GM12878 (cell line): ENCODE measurements at regions not wholly inside any gene's neighbourhood (a gene's known extent, or its start where the extent isn't known, plus 50 kb on each side); places are given as distances from the start of the nearest gene placed in this dataset.

Source experiments
- ATAC-seq: fragments of 200-7000 bp; cut with Tn5 transposase; 3 replicates; pipeline ENCODE4 v1.9.1; 2020; ENCODE audit warnings: mild to moderate bottlenecking, moderate library complexity
- BruUV-seq: library from RNA; stranded (reverse); fragments of 400-500 nt; replicated peaks from 2 replicates; lab custom pipeline; 2021; lab: Mats Ljungman, UMichigan
- CTCF ChIA-PET: fragments of 300-600 bp; sonication (Branson Sonifier 250); formaldehyde crosslinking; extraction: SDS; loops from one replicate; lab custom pipeline; 2021; ENCODE audit warnings: inconsistent platforms; lab: Yijun Ruan, JAX
- POLR2A ChIA-PET: fragments of 350-600 bp; formaldehyde crosslinking; extraction: SDS; loops from one replicate; lab custom pipeline; 2021; ENCODE audit warnings: inconsistent platforms; lab: Charles Lee
- RAD21 ChIA-PET: fragments of 300-600 bp; sonication (Branson Sonifier 250); formaldehyde crosslinking; loops from one replicate; lab custom pipeline; 2023; ENCODE audit warnings: antibody characterized with exemption; ENCODE audit not compliant: unreplicated experiment; lab: Charles Lee
- SMC1A ChIA-PET: fragments of 300-600 bp; sonication (Branson Sonifier 250); formaldehyde crosslinking; loops from one replicate; lab custom pipeline; 2023; ENCODE audit not compliant: unreplicated experiment, uncharacterized antibody; lab: Charles Lee
- DNase-seq: peaks from one replicate; pipeline ENCODE4 v3.0.0-alpha.2; 2011; ENCODE audit warnings: low read depth, low spot score
- FAIRE-seq: peaks from 3 replicates; lab custom pipeline; 2011; peaks lifted over from hg19 to GRCh38; lab: Jason Lieb, UNC
- H2AFZ ChIP-seq: 2 replicates; pipeline ENCODE4 v1.6.0; 2011; ENCODE audit warnings: low read depth, low read length, control low read depth; ENCODE audit not compliant: control insufficient read depth
- H3K27ac ChIP-seq: 2 replicates; pipeline ENCODE4 v1.5.1; 2011; ENCODE audit warnings: control low read depth; ENCODE audit not compliant: control insufficient read depth, insufficient read depth
- H3K27me3 ChIP-seq, 2 experiments: replicated peaks in 1 of 2; 2 replicates each; pipeline versions ENCODE4 v1.6.0 to v1.6.1; 2011; ENCODE audit warnings: low read length in 1 of 2; ENCODE audit not compliant: control insufficient read depth in 2 of 2, insufficient read depth in 2 of 2
- H3K36me3 ChIP-seq, 2 experiments: 2 replicates each; pipeline ENCODE4 v1.5.1; 2011; ENCODE audit warnings: low read length in 1 of 2; ENCODE audit not compliant: control insufficient read depth in 2 of 2, insufficient read depth in 2 of 2
- H3K4me1 ChIP-seq: 2 replicates; pipeline ENCODE4 v1.6.1; 2011; ENCODE audit warnings: mild to moderate bottlenecking, low read length, moderate library complexity, mixed read lengths; ENCODE audit not compliant: control insufficient read depth, insufficient read depth
- H3K4me2 ChIP-seq: 2 replicates; pipeline ENCODE4 v1.6.0; 2011; ENCODE audit warnings: control low read depth; ENCODE audit not compliant: control insufficient read depth, insufficient read depth
- H3K4me3 ChIP-seq: fragments of 200-600 bp; sonication (generic); 2 replicates; pipeline ENCODE4 v1.5.1; 2016
- H3K79me2 ChIP-seq: 2 replicates; pipeline ENCODE4 v1.6.0; 2011; ENCODE audit warnings: low read length; ENCODE audit not compliant: control insufficient read depth, insufficient read depth
- H3K9ac ChIP-seq: 2 replicates; pipeline ENCODE4 v1.8.0; 2011; ENCODE audit warnings: low read length, control low read depth, mixed read lengths; ENCODE audit not compliant: control insufficient read depth, insufficient read depth
- H3K9me3 ChIP-seq: replicated peaks from 3 replicates; pipeline ENCODE4 v1.5.1; 2011; ENCODE audit warnings: mild to moderate bottlenecking, low read length; ENCODE audit not compliant: control insufficient read depth, insufficient read depth
- H4K20me1 ChIP-seq: 2 replicates; pipeline ENCODE4 v1.6.0; 2011; ENCODE audit not compliant: control insufficient read depth, insufficient read depth
- ESRRA ChIP-seq: IDR thresholded peaks from 2 replicates; pipeline ENCODE4 v1.6.1; 2012; ENCODE audit warnings: mild to moderate bottlenecking, low read length, improper control_type of control experiment
- NFYA ChIP-seq: IDR thresholded peaks from 2 replicates; pipeline ENCODE4 v1.6.1; 2011; ENCODE audit warnings: low read depth, mild to moderate bottlenecking, low read length, improper control_type of control experiment, borderline replicate concordance
- RB1 ChIP-seq: fragments of 450-650 bp; formaldehyde crosslinking; IDR thresholded peaks from 2 replicates; pipeline ENCODE4 v1.6.1; 2017; ENCODE audit warnings: mild to moderate bottlenecking, borderline replicate concordance
- REST ChIP-seq: IDR thresholded peaks from 2 replicates; pipeline ENCODE4 v1.6.1; 2012; ENCODE audit warnings: mild to moderate bottlenecking, low read depth, low read length
- SMARCA5 ChIP-seq: fragments of 450-650 bp; IDR thresholded peaks from 2 replicates; pipeline ENCODE4 v1.6.1; 2017; ENCODE audit warnings: mild to moderate bottlenecking
- SREBF1 ChIP-seq: IDR thresholded peaks from 2 replicates; pipeline ENCODE4 v1.6.1; 2012; ENCODE audit warnings: mild to moderate bottlenecking, low read length
- WGBS: methylation state at CpG from one replicate; pipeline ENCODE4 v1.1.6; 2016; ENCODE audit warnings: low lambda C conversion rate; ENCODE audit not compliant: insufficient replicate concordance, insufficient coverage; ENCODE audit errors: missing lambda C conversion rate; 5-methylcytosine and 5-hydroxymethylcytosine counted together
- in situ Hi-C: fragments of 300-500 bp; cut with MboI; formaldehyde crosslinking; loops from 9 replicates; pipeline ENCODE4 v1.14.3; 2018; ENCODE audit warnings: mixed read lengths
- intact Hi-C: fragments of 100-400 bp; cut with micrococcal nuclease; formaldehyde crosslinking; loops from one replicate; pipeline ENCODE4 v1.14.2; 2022; ENCODE audit not compliant: unreplicated experiment
- TF ChIP-seq, protein P1 (sequence below): IDR thresholded peaks from 2 replicates; pipeline ENCODE4 v1.6.1; 2012; ENCODE audit warnings: low read depth, low read length, improper control_type of control experiment
- TF ChIP-seq, protein P2 (sequence below): fragments of 450-650 bp; IDR thresholded peaks from 2 replicates; pipeline ENCODE4 v1.6.1; 2016; ENCODE audit warnings: mild to moderate bottlenecking

GRCh38 chr13:73832128-73832588, 302.0 kb downstream of the KLF12 start (continued):
- no peak for TF ChIP-seq REST
- TF ChIP-seq ESRRA: no peak

- in situ Hi-C loops: no loop called here
- RAD21 ChIA-PET: no interaction called here
- intact Hi-C loops: no loop called here
- no peaks in the 10 kb centered on the region for H3K79me2 ChIP-seq
- H3K27me3 ChIP-seq: no peaks in the 10 kb centered on the region
- DNase-seq (no peak), ATAC-seq (no peak), FAIRE-seq (no peak)
- CTCF ChIA-PET: no interaction called here
- SMC1A ChIA-PET: interaction anchor here (1.1 kb wide), 1 partner anchor 458 kb away, joined by 3 read pairs; no protein-coding TSS in a partner anchor
- WGBS: 90% methylated on average over 1 of the region's 1 CpG
- H3K4me2 ChIP-seq: no peak overlapping the region
- POLR2A ChIA-PET: no interaction called here
- no peaks in the 10 kb centered on the region for H3K9me3 ChIP-seq
- no peak overlapping the region for H3K4me3 ChIP-seq
- no peaks in the 10 kb centered on the region for H4K20me1 ChIP-seq
- no peak for TF ChIP-seq SMARCA5
- no peak for TF ChIP-seq SREBF1
- TF ChIP-seq, protein P1, sequence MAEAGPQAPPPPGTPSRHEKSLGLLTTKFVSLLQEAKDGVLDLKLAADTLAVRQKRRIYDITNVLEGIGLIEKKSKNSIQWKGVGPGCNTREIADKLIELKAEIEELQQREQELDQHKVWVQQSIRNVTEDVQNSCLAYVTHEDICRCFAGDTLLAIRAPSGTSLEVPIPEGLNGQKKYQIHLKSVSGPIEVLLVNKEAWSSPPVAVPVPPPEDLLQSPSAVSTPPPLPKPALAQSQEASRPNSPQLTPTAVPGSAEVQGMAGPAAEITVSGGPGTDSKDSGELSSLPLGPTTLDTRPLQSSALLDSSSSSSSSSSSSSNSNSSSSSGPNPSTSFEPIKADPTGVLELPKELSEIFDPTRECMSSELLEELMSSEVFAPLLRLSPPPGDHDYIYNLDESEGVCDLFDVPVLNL: no peak
- TF ChIP-seq, protein P2, sequence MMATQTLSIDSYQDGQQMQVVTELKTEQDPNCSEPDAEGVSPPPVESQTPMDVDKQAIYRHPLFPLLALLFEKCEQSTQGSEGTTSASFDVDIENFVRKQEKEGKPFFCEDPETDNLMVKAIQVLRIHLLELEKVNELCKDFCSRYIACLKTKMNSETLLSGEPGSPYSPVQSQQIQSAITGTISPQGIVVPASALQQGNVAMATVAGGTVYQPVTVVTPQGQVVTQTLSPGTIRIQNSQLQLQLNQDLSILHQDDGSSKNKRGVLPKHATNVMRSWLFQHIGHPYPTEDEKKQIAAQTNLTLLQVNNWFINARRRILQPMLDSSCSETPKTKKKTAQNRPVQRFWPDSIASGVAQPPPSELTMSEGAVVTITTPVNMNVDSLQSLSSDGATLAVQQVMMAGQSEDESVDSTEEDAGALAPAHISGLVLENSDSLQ: no peak
- no peak for TF ChIP-seq NFYA
- no peak for TF ChIP-seq RB1
- H3K27ac ChIP-seq: no peak overlapping the region
- BruUV-seq: no TSS peak
- H3K9ac ChIP-seq: no peak overlapping the region
- no peak overlapping the region for H2AFZ ChIP-seq
- no peaks in the 10 kb centered on the region for H3K4me1 ChIP-seq
- no peaks in the 10 kb centered on the region for H3K36me3 ChIP-seq
Measured at GRCh38 chr13:73829416-73829815, 304.8 kb downstream of the KLF12 start.
